SU-DHL-6 (cell line): ENCODE measurements at regions not wholly inside any gene's neighbourhood (a gene's known extent, or its start where the extent isn't known, plus 50 kb on each side); places are given as distances from the start of the nearest gene placed in this dataset.

Experiments
- CTCF ChIP-seq: fragments of 200-600 bp; sonication (generic); IDR thresholded peaks from one replicate; pipeline ENCODE4 v1.5.1; 2017; ENCODE audit warnings: antibody characterized with exemption, mild to moderate bottlenecking, low read length, moderate library complexity; ENCODE audit not compliant: insufficient read depth, poor library complexity, severe bottlenecking
- EZH2phosphoT487 ChIP-seq: fragments of 200-600 bp; sonication (generic), shearing (Covaris generic); conservative IDR thresholded peaks from 2 replicates; pipeline ENCODE4 v1.6.1; 2018; ENCODE audit warnings: mild to moderate bottlenecking, antibody characterized with exemption, low read length, moderate library complexity, mixed read lengths

DNA sequence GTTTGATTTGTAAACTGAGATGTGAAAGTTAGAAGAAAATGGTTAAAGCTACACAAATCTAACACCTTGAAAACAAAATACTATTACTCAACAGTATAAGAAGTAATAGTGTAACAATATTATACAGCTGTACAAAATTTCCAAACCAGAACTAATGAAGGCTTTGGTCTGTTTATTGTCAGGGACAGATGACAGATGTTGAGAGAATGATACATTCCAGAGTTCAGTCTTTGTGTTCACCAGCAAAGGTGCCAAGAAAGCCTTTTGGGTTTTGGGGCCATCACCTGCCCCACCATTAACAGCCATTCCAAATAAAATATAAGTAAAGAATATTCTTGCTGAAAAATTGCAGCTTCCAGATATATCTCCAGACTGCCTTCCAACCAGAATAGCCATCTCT lies 439.3 kb downstream of the PCDH20 start:
- TF ChIP-seq CTCF (no peak), EZH2phosphoT487 (no peak)
